ENCODE measurements at regions not wholly inside any gene's neighbourhood (a gene's known extent, or its start where the extent isn't known, plus 50 kb on each side); places are given as distances from the start of the nearest gene placed in this dataset.
A peak's percentile ranks its signal among the peaks of the same experiment; 100 is the strongest.

GRCh38 chr13:95375706-95376105 lies 74.5 kb upstream of the ABCC4 start:
- H3K27ac ChIP-seq: no peak overlapping the region
- H3K4me1 ChIP-seq: peaks cover 9% of the 10 kb centered on the region
- no peak overlapping the region for H3K4me2 ChIP-seq
- ATAC-seq (no peak), DNase-seq (ENCODE audit: low read depth in 1 of 2, low spot score in 1 of 2) (no peak), FAIRE-seq (no peak)
- TF ChIP-seq MAZ (IDR thresholded peaks at IDR 0.05; ENCODE audit: borderline replicate concordance, low read depth, low read length) (no peak), POLR2A (IDR thresholded peaks at IDR 0.05; ENCODE audit: low read length) (no peak)
- WGBS (ENCODE audit: missing lambda C conversion rate): 0% methylated on average over 1 of the region's 1 CpG
- ChIA-PET CTCF (interaction anchor here (9.8 kb wide), 1 partner anchor 185 kb away, joined by 180 read pairs; no protein-coding TSS in a partner anchor), POLR2A (no interaction called here)
- no peaks in the 10 kb centered on the region for H3K9me3 ChIP-seq
- no peak overlapping the region for H3K4me3 ChIP-seq

- DNase-seq (ENCODE audit: low read depth in 1 of 2, low spot score in 1 of 2) (no peak), FAIRE-seq (no peak), ATAC-seq (no peak)
- Histone ChIP-seq H3K9me3 (no peaks in the 10 kb centered on the region), H3K27ac (peak overlapping the region; percentile 9 to 12; a peak in 2 of 6 replicates), H3K4me2 (no peak overlapping the region), H3K4me1 (peaks cover 25% of the 10 kb centered on the region), H3K4me3 (no peak overlapping the region)
- CTCF ChIA-PET: interaction anchor here (0.7 to 9.8 kb wide), 8 partner anchors 18 to 377 kb away, joined by 3 to 180 read pairs (median 3); no protein-coding TSS in a partner anchor
- POLR2A ChIA-PET: no interaction called here
- TF ChIP-seq HOXB5 (CRISPR knock-in tag; IDR thresholded peaks at IDR 0.05) (no peak), CEBPB (IDR thresholded peaks at IDR 0.05) (peak in 1 of 2 experiments; percentile 44; a peak in 1 of 4 replicates), ESRRA (IDR thresholded peaks at IDR 0.05; ENCODE audit: borderline replicate concordance, low read length) (no peak)
- TF ChIP-seq, protein P1, sequence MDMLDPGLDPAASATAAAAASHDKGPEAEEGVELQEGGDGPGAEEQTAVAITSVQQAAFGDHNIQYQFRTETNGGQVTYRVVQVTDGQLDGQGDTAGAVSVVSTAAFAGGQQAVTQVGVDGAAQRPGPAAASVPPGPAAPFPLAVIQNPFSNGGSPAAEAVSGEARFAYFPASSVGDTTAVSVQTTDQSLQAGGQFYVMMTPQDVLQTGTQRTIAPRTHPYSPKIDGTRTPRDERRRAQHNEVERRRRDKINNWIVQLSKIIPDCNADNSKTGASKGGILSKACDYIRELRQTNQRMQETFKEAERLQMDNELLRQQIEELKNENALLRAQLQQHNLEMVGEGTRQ (IDR thresholded peaks at IDR 0.05): no peak
- 83% methylated on average over 1 of the region's 1 CpG for WGBS (ENCODE audit: missing lambda C conversion rate)
Measured at GRCh38 chr13:95378603-95379002, 77.4 kb upstream of the ABCC4 start.

DNA sequence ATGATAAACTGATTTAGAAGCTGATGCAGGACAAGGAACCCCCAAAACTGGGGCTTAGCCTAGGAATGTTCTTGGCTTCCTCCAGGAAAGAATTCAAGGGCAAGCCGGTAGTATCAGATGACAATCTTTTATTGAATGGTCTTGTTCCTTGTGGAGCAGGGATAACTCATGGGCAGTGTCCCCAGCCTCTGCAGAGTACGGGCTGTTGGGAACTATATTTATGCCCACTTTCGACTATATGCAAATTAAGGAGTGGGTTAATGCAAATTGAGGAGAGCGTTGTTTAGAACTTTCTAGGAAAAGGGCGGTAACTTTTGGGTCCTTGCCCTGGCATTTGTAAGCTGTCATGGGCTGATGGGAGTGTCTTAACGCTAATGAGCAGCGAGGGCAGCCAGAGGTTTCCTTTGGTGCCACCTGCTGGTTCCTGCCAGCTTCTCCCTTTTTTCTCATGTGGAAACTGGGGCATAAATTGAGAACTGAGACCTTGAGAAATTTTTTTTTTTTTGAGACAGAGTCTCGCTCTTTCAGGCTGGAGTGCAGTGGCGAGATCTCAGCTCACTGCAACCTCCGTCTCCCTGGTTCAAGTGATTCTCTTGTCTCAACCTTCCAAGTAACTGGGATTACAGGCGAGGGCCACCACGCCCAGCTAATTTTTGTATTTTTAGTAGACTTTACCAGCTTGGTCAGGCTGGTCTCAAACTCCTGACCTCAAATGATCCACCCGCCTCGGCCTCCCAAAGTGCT lies 79.4 kb upstream of the ABCC4 start:
- peak overlapping the region; percentile 73 to 79 for H3K27ac ChIP-seq
- ATAC-seq: peak; percentile 89 to 96; a peak in 5 of 6 replicates
- H3K4me1 ChIP-seq: peaks cover 25% of the 10 kb centered on the region
- peak overlapping the region; percentile 76 for H3K4me2 ChIP-seq
- no peaks in the 10 kb centered on the region for H3K9me3 ChIP-seq
- FAIRE-seq: no peak
- DNase-seq (ENCODE audit: low read depth in 1 of 2, low spot score in 1 of 2): peak; percentile 68 to 83
- ChIA-PET POLR2A (interaction anchor here (0.6 to 0.7 kb wide), 2 partner anchors 73 to 154 kb away, joined by 3 to 4 read pairs; no protein-coding TSS in a partner anchor), CTCF (interaction anchor here (0.6 to 9.8 kb wide), 38 partner anchors 8 to 701 kb away, joined by 3 to 180 read pairs (median 4); partner anchors contain the start of gene ABCC4)
- WGBS (ENCODE audit: missing lambda C conversion rate): 15% methylated on average over 14 of the region's 14 CpGs
- TF ChIP-seq SMC3 (IDR thresholded peaks at IDR 0.05) (peak; percentile 92), TFCP2L1 (CRISPR knock-in tag; IDR thresholded peaks at IDR 0.05) (no peak), RAD21 (conservative IDR thresholded peaks at IDR 0.05 in 1 of 2, IDR thresholded peaks at IDR 0.05 in 1 of 2) (peak; percentile 88 to 89)
- TF ChIP-seq, protein P2, sequence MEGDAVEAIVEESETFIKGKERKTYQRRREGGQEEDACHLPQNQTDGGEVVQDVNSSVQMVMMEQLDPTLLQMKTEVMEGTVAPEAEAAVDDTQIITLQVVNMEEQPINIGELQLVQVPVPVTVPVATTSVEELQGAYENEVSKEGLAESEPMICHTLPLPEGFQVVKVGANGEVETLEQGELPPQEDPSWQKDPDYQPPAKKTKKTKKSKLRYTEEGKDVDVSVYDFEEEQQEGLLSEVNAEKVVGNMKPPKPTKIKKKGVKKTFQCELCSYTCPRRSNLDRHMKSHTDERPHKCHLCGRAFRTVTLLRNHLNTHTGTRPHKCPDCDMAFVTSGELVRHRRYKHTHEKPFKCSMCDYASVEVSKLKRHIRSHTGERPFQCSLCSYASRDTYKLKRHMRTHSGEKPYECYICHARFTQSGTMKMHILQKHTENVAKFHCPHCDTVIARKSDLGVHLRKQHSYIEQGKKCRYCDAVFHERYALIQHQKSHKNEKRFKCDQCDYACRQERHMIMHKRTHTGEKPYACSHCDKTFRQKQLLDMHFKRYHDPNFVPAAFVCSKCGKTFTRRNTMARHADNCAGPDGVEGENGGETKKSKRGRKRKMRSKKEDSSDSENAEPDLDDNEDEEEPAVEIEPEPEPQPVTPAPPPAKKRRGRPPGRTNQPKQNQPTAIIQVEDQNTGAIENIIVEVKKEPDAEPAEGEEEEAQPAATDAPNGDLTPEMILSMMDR (IDR thresholded peaks at IDR 0.05): peak; percentile 73
- H3K4me3 ChIP-seq: no peak overlapping the region

GRCh38 chr13:95381212-95381527 lies 79.9 kb upstream of the ABCC4 start:
- POLR2A ChIA-PET: interaction anchor here (0.7 kb wide), 1 partner anchor 155 kb away, joined by 4 read pairs; no protein-coding TSS in a partner anchor
- peak overlapping the region; percentile 73 to 79 for H3K27ac ChIP-seq
- peaks cover 4% of the 10 kb centered on the region; the same call in 2 of the 3 replicates for H3K9me3 ChIP-seq
- no peak; a peak in 1 of 6 replicates for ATAC-seq
- peaks cover 25% of the 10 kb centered on the region for H3K4me1 ChIP-seq
- WGBS (ENCODE audit: missing lambda C conversion rate): 56% methylated on average over 5 of the region's 5 CpGs
- CTCF ChIA-PET: interaction anchor here (0.6 to 9.8 kb wide), 33 partner anchors 8 to 701 kb away, joined by 3 to 180 read pairs (median 4); partner anchors contain the start of gene ABCC4
- FAIRE-seq: no peak
- DNase-seq (ENCODE audit: low read depth in 1 of 2, low spot score in 1 of 2): no peak
- H3K4me2 ChIP-seq: peak overlapping the region; percentile 76
- TF ChIP-seq, protein P3, sequence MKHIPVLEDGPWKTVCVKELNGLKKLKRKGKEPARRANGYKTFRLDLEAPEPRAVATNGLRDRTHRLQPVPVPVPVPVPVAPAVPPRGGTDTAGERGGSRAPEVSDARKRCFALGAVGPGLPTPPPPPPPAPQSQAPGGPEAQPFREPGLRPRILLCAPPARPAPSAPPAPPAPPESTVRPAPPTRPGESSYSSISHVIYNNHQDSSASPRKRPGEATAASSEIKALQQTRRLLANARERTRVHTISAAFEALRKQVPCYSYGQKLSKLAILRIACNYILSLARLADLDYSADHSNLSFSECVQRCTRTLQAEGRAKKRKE (CRISPR knock-in tag; IDR thresholded peaks at IDR 0.05; ENCODE audit: low read depth): no peak
- TF ChIP-seq ELK1 (IDR thresholded peaks at IDR 0.05; ENCODE audit: low read depth, low read length) (no peak), CEBPB (IDR thresholded peaks at IDR 0.05) (no peak), HOXB5 (CRISPR knock-in tag; IDR thresholded peaks at IDR 0.05) (no peak), JUN (IDR thresholded peaks at IDR 0.05) (no peak), HDAC2 (IDR thresholded peaks at IDR 0.05) (no peak)
- TF ChIP-seq, protein P1 (IDR thresholded peaks at IDR 0.05): no peak
- H3K4me3 ChIP-seq: no peak overlapping the region

Measured in A549 (cell line).